ENCODE measurements at regions not wholly inside any gene's neighbourhood (a gene's known extent, or its start where the extent isn't known, plus 50 kb on each side); places are given as distances from the start of the nearest gene placed in this dataset.

GRCh38 chr19:32138416-32138815, 207.0 kb upstream of the ZNF507 start:
- no peak overlapping the region for H3K4ac ChIP-seq (ENCODE audit: low read depth, low read length)
- no peak overlapping the region for H4K12ac ChIP-seq (ENCODE audit: low read depth, low read length)
- H3K36me3 ChIP-seq (ENCODE audit: control insufficient read depth in 1 of 2, insufficient read depth in 2 of 2, low read length in 2 of 2) = no peaks in the 10 kb centered on the region
- H3K27ac ChIP-seq (ENCODE audit: low read depth, low read length) = no peak overlapping the region
- no peak overlapping the region for H3K9ac ChIP-seq (ENCODE audit: low read length)
- H2AFZ ChIP-seq (ENCODE audit: insufficient read depth, low read length, poor library complexity) = no peak overlapping the region
- H4K91ac ChIP-seq (ENCODE audit: low read depth, low read length) = no peak overlapping the region
- no peak overlapping the region for H3K23ac ChIP-seq (ENCODE audit: low read length)
- DNase-seq = no peak
- H3K79me2 ChIP-seq (ENCODE audit: control insufficient read depth, insufficient read depth, low read length, poor library complexity) = no peaks in the 10 kb centered on the region
- no peak overlapping the region for H2BK12ac ChIP-seq (ENCODE audit: low read length)
- H4K8ac ChIP-seq (ENCODE audit: low read depth, low read length) = no peak overlapping the region
- H3K14ac ChIP-seq (ENCODE audit: low read length) = no peak overlapping the region
- H2BK120ac ChIP-seq (ENCODE audit: insufficient read depth, low read length, poor library complexity) = no peak overlapping the region
- no peaks in the 10 kb centered on the region for H3K9me3 ChIP-seq (ENCODE audit: insufficient read depth, low read depth, low read length)
- H3K27me3 ChIP-seq (ENCODE audit: insufficient read depth, low read length) = no peaks in the 10 kb centered on the region
- no CpG with 5 or more reads among the region's 5 CpGs for WGBS (ENCODE audit: extremely low coverage, insufficient coverage, insufficient read length)
- H3K4me1 ChIP-seq (ENCODE audit: control insufficient read depth in 1 of 2, insufficient read depth in 2 of 2, low read length in 2 of 2) = no peaks in the 10 kb centered on the region
- no peaks in the 10 kb centered on the region for H3K79me1 ChIP-seq (ENCODE audit: low read length)
- H2BK5ac ChIP-seq (ENCODE audit: low read depth, low read length, poor library complexity) = no peak overlapping the region
- H2AK5ac ChIP-seq (ENCODE audit: low read length) = no peak overlapping the region
- no peak overlapping the region for H3K18ac ChIP-seq (ENCODE audit: low read length)
- no peak overlapping the region for H3K4me3 ChIP-seq (ENCODE audit: low read depth, low read length)
- no peak overlapping the region for H3K4me2 ChIP-seq (ENCODE audit: low read length)

- Histone ChIP-seq H3K79me2 (ENCODE audit: control insufficient read depth, insufficient read depth, low read length, poor library complexity) (no peaks in the 10 kb centered on the region), H2AFZ (ENCODE audit: insufficient read depth, low read length, poor library complexity) (no peak overlapping the region), H3K4me1 (ENCODE audit: control insufficient read depth in 1 of 2, insufficient read depth in 2 of 2, low read length in 2 of 2) (no peaks in the 10 kb centered on the region), H3K18ac (ENCODE audit: low read length) (no peak overlapping the region), H3K4ac (ENCODE audit: low read depth, low read length) (no peak overlapping the region), H3K23ac (ENCODE audit: low read length) (no peak overlapping the region), H3K4me2 (ENCODE audit: low read length) (no peak overlapping the region), H4K12ac (ENCODE audit: low read depth, low read length) (no peak overlapping the region), H3K9ac (ENCODE audit: low read length) (no peak overlapping the region), H3K4me3 (ENCODE audit: low read depth, low read length) (no peak overlapping the region), H2BK120ac (ENCODE audit: insufficient read depth, low read length, poor library complexity) (no peak overlapping the region), H3K9me3 (ENCODE audit: insufficient read depth, low read depth, low read length) (peaks cover 5% of the 10 kb centered on the region), H2AK5ac (ENCODE audit: low read length) (no peak overlapping the region), H3K36me3 (ENCODE audit: control insufficient read depth in 1 of 2, insufficient read depth in 2 of 2, low read length in 2 of 2) (no peaks in the 10 kb centered on the region), H3K79me1 (ENCODE audit: low read length) (no peaks in the 10 kb centered on the region), H3K14ac (ENCODE audit: low read length) (no peak overlapping the region), H3K27ac (ENCODE audit: low read depth, low read length) (no peak overlapping the region), H3K27me3 (ENCODE audit: insufficient read depth, low read length) (no peaks in the 10 kb centered on the region), H4K8ac (ENCODE audit: low read depth, low read length) (no peak overlapping the region), H2BK12ac (ENCODE audit: low read length) (no peak overlapping the region), H2BK5ac (ENCODE audit: low read depth, low read length, poor library complexity) (no peak overlapping the region), H4K91ac (ENCODE audit: low read depth, low read length) (no peak overlapping the region)
- no peak for DNase-seq
- no CpG with 5 or more reads among the region's 7 CpGs for WGBS (ENCODE audit: extremely low coverage, insufficient coverage, insufficient read length)
Measured at GRCh38 chr19:32141840-32142511, 203.4 kb upstream of the ZNF507 start.

GRCh38 chr19:32146664-32147063, 198.7 kb upstream of the ZNF507 start:
- Histone ChIP-seq H4K12ac (ENCODE audit: low read depth, low read length) (no peak overlapping the region), H2AK5ac (ENCODE audit: low read length) (no peak overlapping the region), H3K4me3 (ENCODE audit: low read depth, low read length) (no peak overlapping the region), H3K4me1 (ENCODE audit: control insufficient read depth in 1 of 2, insufficient read depth in 2 of 2, low read length in 2 of 2) (no peaks in the 10 kb centered on the region), H3K36me3 (ENCODE audit: control insufficient read depth in 1 of 2, insufficient read depth in 2 of 2, low read length in 2 of 2) (no peaks in the 10 kb centered on the region), H4K8ac (ENCODE audit: low read depth, low read length) (no peak overlapping the region), H3K14ac (ENCODE audit: low read length) (no peak overlapping the region), H3K23ac (ENCODE audit: low read length) (no peak overlapping the region), H2BK120ac (ENCODE audit: insufficient read depth, low read length, poor library complexity) (no peak overlapping the region), H2BK12ac (ENCODE audit: low read length) (no peak overlapping the region), H3K9me3 (ENCODE audit: insufficient read depth, low read depth, low read length) (peaks cover 5% of the 10 kb centered on the region), H4K91ac (ENCODE audit: low read depth, low read length) (no peak overlapping the region), H3K27ac (ENCODE audit: low read depth, low read length) (no peak overlapping the region), H2AFZ (ENCODE audit: insufficient read depth, low read length, poor library complexity) (no peak overlapping the region), H3K18ac (ENCODE audit: low read length) (no peak overlapping the region), H2BK5ac (ENCODE audit: low read depth, low read length, poor library complexity) (no peak overlapping the region), H3K9ac (ENCODE audit: low read length) (no peak overlapping the region), H3K79me1 (ENCODE audit: low read length) (no peaks in the 10 kb centered on the region), H3K4me2 (ENCODE audit: low read length) (no peak overlapping the region), H3K79me2 (ENCODE audit: control insufficient read depth, insufficient read depth, low read length, poor library complexity) (no peaks in the 10 kb centered on the region), H3K27me3 (ENCODE audit: insufficient read depth, low read length) (no peaks in the 10 kb centered on the region), H3K4ac (ENCODE audit: low read depth, low read length) (no peak overlapping the region)
- no peak for DNase-seq

- H3K4me1 ChIP-seq (ENCODE audit: control insufficient read depth in 1 of 2, insufficient read depth in 2 of 2, low read length in 2 of 2) = no peaks in the 10 kb centered on the region
- H2BK12ac ChIP-seq (ENCODE audit: low read length) = no peak overlapping the region
- H3K4ac ChIP-seq (ENCODE audit: low read depth, low read length) = no peak overlapping the region
- no peak overlapping the region for H2BK5ac ChIP-seq (ENCODE audit: low read depth, low read length, poor library complexity)
- no peak overlapping the region for H4K91ac ChIP-seq (ENCODE audit: low read depth, low read length)
- no peak overlapping the region for H3K9ac ChIP-seq (ENCODE audit: low read length)
- no peak overlapping the region for H2BK120ac ChIP-seq (ENCODE audit: insufficient read depth, low read length, poor library complexity)
- H2AFZ ChIP-seq (ENCODE audit: insufficient read depth, low read length, poor library complexity) = no peak overlapping the region
- no peaks in the 10 kb centered on the region for H3K79me2 ChIP-seq (ENCODE audit: control insufficient read depth, insufficient read depth, low read length, poor library complexity)
- no peak overlapping the region for H3K14ac ChIP-seq (ENCODE audit: low read length)
- no peak overlapping the region for H3K18ac ChIP-seq (ENCODE audit: low read length)
- no peak overlapping the region for H3K4me3 ChIP-seq (ENCODE audit: low read depth, low read length)
- H4K12ac ChIP-seq (ENCODE audit: low read depth, low read length) = no peak overlapping the region
- no peak overlapping the region for H3K4me2 ChIP-seq (ENCODE audit: low read length)
- H3K23ac ChIP-seq (ENCODE audit: low read length) = no peak overlapping the region
- H3K9me3 ChIP-seq (ENCODE audit: insufficient read depth, low read depth, low read length) = peaks cover under 1% of the 10 kb centered on the region
- H3K79me1 ChIP-seq (ENCODE audit: low read length) = no peaks in the 10 kb centered on the region
- no peaks in the 10 kb centered on the region for H3K36me3 ChIP-seq (ENCODE audit: control insufficient read depth in 1 of 2, insufficient read depth in 2 of 2, low read length in 2 of 2)
- no peak overlapping the region for H2AK5ac ChIP-seq (ENCODE audit: low read length)
- no peak overlapping the region for H3K27ac ChIP-seq (ENCODE audit: low read depth, low read length)
- no peak overlapping the region for H4K8ac ChIP-seq (ENCODE audit: low read depth, low read length)
- H3K27me3 ChIP-seq (ENCODE audit: insufficient read depth, low read length) = no peaks in the 10 kb centered on the region
- DNase-seq = no peak
Measured at GRCh38 chr19:32150605-32151004, 194.8 kb upstream of the ZNF507 start.
